ENCODE measurements at regions not wholly inside any gene's neighbourhood (a gene's known extent, or its start where the extent isn't known, plus 50 kb on each side); places are given as distances from the start of the nearest gene placed in this dataset.

GRCh38 chr13:21310220-21310619 is 133.8 kb downstream of the MRPL57 start:
- TF ChIP-seq, protein P1, sequence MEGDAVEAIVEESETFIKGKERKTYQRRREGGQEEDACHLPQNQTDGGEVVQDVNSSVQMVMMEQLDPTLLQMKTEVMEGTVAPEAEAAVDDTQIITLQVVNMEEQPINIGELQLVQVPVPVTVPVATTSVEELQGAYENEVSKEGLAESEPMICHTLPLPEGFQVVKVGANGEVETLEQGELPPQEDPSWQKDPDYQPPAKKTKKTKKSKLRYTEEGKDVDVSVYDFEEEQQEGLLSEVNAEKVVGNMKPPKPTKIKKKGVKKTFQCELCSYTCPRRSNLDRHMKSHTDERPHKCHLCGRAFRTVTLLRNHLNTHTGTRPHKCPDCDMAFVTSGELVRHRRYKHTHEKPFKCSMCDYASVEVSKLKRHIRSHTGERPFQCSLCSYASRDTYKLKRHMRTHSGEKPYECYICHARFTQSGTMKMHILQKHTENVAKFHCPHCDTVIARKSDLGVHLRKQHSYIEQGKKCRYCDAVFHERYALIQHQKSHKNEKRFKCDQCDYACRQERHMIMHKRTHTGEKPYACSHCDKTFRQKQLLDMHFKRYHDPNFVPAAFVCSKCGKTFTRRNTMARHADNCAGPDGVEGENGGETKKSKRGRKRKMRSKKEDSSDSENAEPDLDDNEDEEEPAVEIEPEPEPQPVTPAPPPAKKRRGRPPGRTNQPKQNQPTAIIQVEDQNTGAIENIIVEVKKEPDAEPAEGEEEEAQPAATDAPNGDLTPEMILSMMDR (IDR thresholded peaks at IDR 0.05; ENCODE audit: low read length), result no peak
- no peak for TF ChIP-seq EZH2 (optimal IDR thresholded peaks at IDR 0.05; ENCODE audit: low read depth, low read length)
